ENCODE measurements at regions not wholly inside any gene's neighbourhood (a gene's known extent, or its start where the extent isn't known, plus 50 kb on each side); places are given as distances from the start of the nearest gene placed in this dataset.

GRCh38 chr3:5726621-5727020, 539.1 kb downstream of the EDEM1 start:
- no peak for TF ChIP-seq POLR2A (IDR thresholded peaks at IDR 0.05)
- TF ChIP-seq, protein P1, sequence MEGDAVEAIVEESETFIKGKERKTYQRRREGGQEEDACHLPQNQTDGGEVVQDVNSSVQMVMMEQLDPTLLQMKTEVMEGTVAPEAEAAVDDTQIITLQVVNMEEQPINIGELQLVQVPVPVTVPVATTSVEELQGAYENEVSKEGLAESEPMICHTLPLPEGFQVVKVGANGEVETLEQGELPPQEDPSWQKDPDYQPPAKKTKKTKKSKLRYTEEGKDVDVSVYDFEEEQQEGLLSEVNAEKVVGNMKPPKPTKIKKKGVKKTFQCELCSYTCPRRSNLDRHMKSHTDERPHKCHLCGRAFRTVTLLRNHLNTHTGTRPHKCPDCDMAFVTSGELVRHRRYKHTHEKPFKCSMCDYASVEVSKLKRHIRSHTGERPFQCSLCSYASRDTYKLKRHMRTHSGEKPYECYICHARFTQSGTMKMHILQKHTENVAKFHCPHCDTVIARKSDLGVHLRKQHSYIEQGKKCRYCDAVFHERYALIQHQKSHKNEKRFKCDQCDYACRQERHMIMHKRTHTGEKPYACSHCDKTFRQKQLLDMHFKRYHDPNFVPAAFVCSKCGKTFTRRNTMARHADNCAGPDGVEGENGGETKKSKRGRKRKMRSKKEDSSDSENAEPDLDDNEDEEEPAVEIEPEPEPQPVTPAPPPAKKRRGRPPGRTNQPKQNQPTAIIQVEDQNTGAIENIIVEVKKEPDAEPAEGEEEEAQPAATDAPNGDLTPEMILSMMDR (IDR thresholded peaks at IDR 0.05): no peak

Measured in testis (tissue), 2 donors.